Mesothelial cell of epicardium (in vitro differentiated cells): ENCODE measurements at regions not wholly inside any gene's neighbourhood (a gene's known extent, or its start where the extent isn't known, plus 50 kb on each side); places are given as distances from the start of the nearest gene placed in this dataset.

Source experiments
- DNase-seq, 2 experiments: peaks; one replicate each; pipeline ENCODE4 v3.0.0; 2021; ENCODE audit warnings: low spot score in 2 of 2; ENCODE audit not compliant: unreplicated experiment in 2 of 2
- H3K27ac Mint-ChIP-seq: 2 replicates; pipeline ENCODE4 v1.8.0; 2021; ENCODE audit warnings: mixed read lengths
- H3K27me3 Mint-ChIP-seq: 2 replicates; pipeline ENCODE4 v1.8.0; 2021; ENCODE audit warnings: low read depth, mixed read lengths
- H3K36me3 Mint-ChIP-seq: 2 replicates; pipeline ENCODE4 v1.8.0; 2021; ENCODE audit warnings: mixed read lengths
- H3K4me1 Mint-ChIP-seq: 2 replicates; pipeline ENCODE4 v1.8.0; 2021; ENCODE audit warnings: mixed read lengths
- H3K4me3 Mint-ChIP-seq: 2 replicates; pipeline ENCODE4 v1.8.0; 2021; ENCODE audit warnings: mild to moderate bottlenecking, moderate library complexity, mixed read lengths
- H3K9me3 Mint-ChIP-seq: 2 replicates; pipeline ENCODE4 v1.8.0; 2021; ENCODE audit warnings: mixed read lengths
- CTCF ChIP-seq: fragments of 200-600 bp; sonication (generic); IDR thresholded peaks from one replicate; pipeline ENCODE4 v1.5.0; 2021; ENCODE audit warnings: antibody characterized with exemption; ENCODE audit not compliant: unreplicated experiment

- DNase-seq: no peak
- Mint-ChIP-seq H3K27ac (no peak overlapping the region), H3K9me3 (peaks cover 5% of the 10 kb centered on the region), H3K27me3 (no peaks in the 10 kb centered on the region), H3K36me3 (no peaks in the 10 kb centered on the region), H3K4me1 (peaks cover 11% of the 10 kb centered on the region), H3K4me3 (no peak overlapping the region)
- no peak for TF ChIP-seq CTCF
Observed at GRCh38 chr2:122531290-122532071, 776.0 kb downstream of the TSN start.

GRCh38 chr2:122532072-122532344 lies 776.6 kb downstream of the TSN start:
- no peak for DNase-seq
- TF ChIP-seq CTCF: no peak
- Mint-ChIP-seq H3K27me3 (no peaks in the 10 kb centered on the region), H3K4me1 (peaks cover 11% of the 10 kb centered on the region), H3K36me3 (no peaks in the 10 kb centered on the region), H3K27ac (no peak overlapping the region), H3K4me3 (no peak overlapping the region), H3K9me3 (no peaks in the 10 kb centered on the region)

DNA sequence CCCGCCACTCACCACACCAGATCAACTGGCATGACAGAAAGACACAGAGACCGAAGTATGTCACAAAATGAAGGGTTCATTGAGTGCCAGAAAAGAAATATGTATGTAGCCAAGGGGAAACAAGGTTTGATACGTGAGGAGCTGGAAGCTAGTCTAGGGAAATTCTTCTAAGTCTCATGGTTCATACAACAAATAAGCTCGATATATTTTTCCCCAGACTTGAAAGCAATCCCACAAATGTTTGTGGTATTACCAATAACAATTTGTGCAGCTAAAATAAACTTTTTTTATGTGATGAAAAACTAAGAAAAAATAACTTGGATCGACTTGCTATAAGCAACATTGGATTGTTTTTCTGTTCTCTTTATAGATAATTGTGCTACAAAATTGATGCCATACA lies 777.0 kb downstream of the TSN start:
- no peaks in the 10 kb centered on the region for H3K36me3 Mint-ChIP-seq
- no peaks in the 10 kb centered on the region for H3K9me3 Mint-ChIP-seq
- no peak for DNase-seq
- H3K4me3 Mint-ChIP-seq: no peak overlapping the region
- H3K27ac Mint-ChIP-seq: no peak overlapping the region
- H3K27me3 Mint-ChIP-seq: no peaks in the 10 kb centered on the region
- H3K4me1 Mint-ChIP-seq: peaks cover 11% of the 10 kb centered on the region
- no peak for TF ChIP-seq CTCF

- Mint-ChIP-seq H3K9me3 (no peaks in the 10 kb centered on the region), H3K27me3 (no peaks in the 10 kb centered on the region), H3K36me3 (no peaks in the 10 kb centered on the region), H3K4me3 (no peak overlapping the region), H3K27ac (no peak overlapping the region), H3K4me1 (peaks cover 5% of the 10 kb centered on the region)
- TF ChIP-seq CTCF: no peak
- no peak for DNase-seq
Observed at GRCh38 chr2:122535960-122536505, 780.6 kb downstream of the TSN start.

- H3K4me3 Mint-ChIP-seq: no peak overlapping the region
- H3K27me3 Mint-ChIP-seq: no peaks in the 10 kb centered on the region
- no peaks in the 10 kb centered on the region for H3K36me3 Mint-ChIP-seq
- DNase-seq: no peak
- no peaks in the 10 kb centered on the region for H3K9me3 Mint-ChIP-seq
- no peak overlapping the region for H3K27ac Mint-ChIP-seq
- H3K4me1 Mint-ChIP-seq: no peaks in the 10 kb centered on the region
- TF ChIP-seq CTCF: no peak
Observed at GRCh38 chr2:122539311-122539710, 783.9 kb downstream of the TSN start.
